Pons (tissue), 1 donor: ENCODE measurements at regions not wholly inside any gene's neighbourhood (a gene's known extent, or its start where the extent isn't known, plus 50 kb on each side); places are given as distances from the start of the nearest gene placed in this dataset.
"Not testable (repeated sequence)": the region's sequence is repeated elsewhere in the genome, so short reads cannot be mapped to it uniquely, and the experiment has no call there.

Experiments used
- DNase-seq: peaks from one replicate; pipeline ENCODE4 v3.0.0-alpha.2; 2016; ENCODE audit warnings: low spot score

- DNase-seq = no peak
Measured at GRCh38 chr4:188437535-188437934, 298.3 kb downstream of the TRIML1 start.

GRCh38 chr4:188438391-188438824 is 299.2 kb downstream of the TRIML1 start:
- not testable (repeated sequence) for DNase-seq

DNA sequence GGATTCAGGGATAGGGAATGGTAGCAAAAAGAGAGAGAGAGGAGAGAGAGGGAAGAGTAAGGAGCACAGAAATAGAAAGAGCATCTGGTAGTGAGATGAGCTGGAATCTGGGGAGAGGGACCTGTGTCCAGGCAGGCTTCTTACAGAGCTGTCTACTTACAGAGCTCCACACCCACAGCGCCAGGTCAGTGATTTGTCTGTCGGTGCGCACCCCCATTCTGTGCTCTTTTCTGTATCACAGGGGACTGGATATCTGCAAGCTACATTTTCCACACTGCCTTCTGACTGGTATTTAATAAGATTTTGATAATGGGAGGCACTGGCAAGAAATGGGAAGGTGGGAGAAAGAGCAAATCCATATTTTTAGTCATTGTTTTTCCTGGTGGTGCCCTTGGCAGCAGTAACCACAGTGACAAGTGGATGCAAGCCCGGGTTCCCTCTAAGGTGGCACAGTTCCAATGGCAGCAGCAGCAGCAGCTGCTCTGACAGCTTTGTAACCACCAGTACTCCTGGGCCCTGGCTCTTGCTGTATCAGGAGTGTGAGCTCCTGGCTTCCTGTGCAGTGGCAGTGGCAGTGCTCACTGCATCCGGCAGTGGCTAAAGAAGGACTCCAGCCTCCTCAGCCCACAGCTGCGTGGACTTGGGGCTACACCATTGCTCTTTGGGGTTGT is 300.5 kb downstream of the TRIML1 start:
- DNase-seq = peak; percentile 70

- no peak for DNase-seq
Measured at GRCh38 chr4:188444500-188444899, 305.3 kb downstream of the TRIML1 start.

GRCh38 chr4:188448996-188449395 is 309.8 kb downstream of the TRIML1 start:
- DNase-seq = not testable (repeated sequence)

DNA sequence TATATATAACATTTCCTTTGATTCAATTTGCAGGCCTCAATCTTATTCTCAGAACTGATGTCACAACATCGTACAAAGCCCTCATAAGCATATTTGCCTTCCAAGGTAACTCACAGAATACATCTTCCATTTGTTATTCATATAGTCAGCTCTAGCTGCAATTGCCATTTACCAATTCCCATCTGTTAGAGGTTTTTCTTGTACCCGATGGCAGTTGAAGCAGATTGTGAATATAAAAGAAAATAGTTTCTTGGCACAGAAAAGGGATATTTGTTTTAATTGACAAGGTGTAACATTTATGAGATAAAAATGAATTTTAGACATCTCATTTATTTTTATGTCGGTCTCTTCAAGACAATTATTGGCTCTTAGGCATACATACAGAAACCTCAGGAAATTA is 311.3 kb downstream of the TRIML1 start:
- no peak for DNase-seq

GRCh38 chr4:188452097-188452496 is 312.9 kb downstream of the TRIML1 start:
- no peak for DNase-seq

- no peak for DNase-seq
Measured at GRCh38 chr4:188454575-188454974, 315.3 kb downstream of the TRIML1 start.

- no peak for DNase-seq
Measured at GRCh38 chr4:188455062-188455752, 316.0 kb downstream of the TRIML1 start.

DNA sequence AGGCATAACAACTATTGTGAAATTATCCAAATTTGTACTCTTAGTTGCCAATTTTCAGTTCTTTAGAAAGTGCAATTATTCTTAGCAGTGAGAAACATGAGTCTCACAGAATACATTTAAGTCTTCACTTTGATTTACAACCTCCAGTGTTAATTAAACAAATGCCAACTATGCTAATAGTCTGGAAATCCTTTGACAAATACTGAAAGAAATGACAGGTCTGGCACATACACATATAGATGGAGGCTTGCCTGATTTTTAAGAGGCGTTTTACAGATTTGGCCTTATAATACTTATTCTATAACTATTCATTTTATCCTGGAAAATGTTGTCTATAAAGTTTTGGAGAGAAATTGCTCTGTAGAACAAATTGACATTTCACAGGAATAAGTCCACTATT is 320.1 kb downstream of the TRIML1 start:
- no peak for DNase-seq

DNA sequence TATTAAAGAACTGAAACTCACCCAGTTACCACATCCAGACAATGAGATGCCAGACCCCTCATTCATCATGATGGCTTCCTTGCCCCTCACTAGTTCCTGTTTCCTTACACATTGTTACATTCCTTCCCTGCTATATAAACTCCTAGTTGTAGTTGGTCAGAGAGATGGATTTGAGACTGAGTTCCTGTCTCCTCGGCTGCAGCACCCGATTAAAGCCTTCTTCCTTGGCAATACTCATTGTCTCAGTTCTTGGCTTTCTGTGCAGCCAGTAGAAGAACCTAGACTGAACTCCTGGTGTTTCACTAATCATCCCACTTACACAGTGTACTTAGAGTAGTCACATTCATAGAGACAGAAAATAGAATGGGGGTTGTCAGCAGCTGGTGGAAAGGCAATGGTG is 324.7 kb downstream of the TRIML1 start:
- no peak for DNase-seq

DNA sequence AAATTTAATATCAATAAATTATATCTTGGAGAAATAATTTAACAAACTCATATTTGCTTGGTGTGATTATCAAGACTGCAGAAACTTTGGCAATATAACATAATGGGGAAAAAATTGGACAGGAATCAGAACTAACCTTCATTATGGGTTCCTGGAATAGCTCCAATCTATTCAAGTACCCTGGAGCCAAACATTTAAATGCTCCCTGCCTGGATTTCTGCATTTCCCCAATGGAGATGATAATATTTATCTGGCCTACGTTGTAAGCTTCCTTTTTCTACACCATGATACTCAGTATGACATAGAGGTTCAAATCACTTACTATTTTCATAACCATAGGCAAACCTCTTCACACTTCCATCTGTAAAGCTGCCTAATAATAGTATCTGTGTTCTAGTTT is 326.8 kb downstream of the TRIML1 start:
- DNase-seq = no peak

DNA sequence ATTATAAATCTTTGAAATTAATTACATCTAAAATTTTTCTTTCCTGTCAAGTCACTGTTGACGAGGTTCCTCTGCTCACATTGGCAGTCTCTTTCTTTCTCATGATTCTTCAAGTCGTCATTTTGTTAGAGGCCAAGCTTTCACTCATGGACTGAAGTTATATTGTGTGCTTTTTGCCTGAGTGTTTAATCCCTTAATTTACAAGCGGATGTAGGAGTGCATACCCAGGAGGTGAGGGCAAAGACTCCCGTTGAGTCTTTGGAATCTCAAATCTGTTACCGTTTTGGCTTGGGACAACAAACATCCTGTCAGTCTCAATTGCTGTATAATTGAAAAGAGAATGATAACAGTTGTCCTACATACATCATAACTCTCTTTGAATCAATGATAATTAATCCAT is 345.0 kb downstream of the TRIML1 start:
- DNase-seq = no peak

DNA sequence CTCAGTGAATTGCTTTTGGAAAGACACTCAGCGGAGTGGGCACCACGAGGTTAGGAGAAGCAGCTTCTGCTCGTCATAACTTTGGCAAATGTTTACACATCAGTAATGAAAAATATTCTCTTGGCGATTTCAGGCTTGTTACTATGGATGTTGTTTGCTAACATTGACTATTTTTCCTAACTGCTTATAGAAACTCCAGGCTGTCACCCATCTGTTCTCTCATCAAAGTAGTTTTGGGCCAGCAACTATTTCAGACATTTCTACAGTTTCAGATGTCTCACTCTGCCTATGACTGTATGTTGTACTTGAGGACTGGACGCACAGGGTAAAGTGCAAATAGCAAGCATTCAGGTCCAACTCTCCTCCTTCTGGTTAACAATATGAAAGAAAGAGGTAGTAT is 346.7 kb downstream of the TRIML1 start:
- DNase-seq = no peak

GRCh38 chr4:188492886-188493285 is 353.6 kb downstream of the TRIML1 start:
- no peak for DNase-seq

DNA sequence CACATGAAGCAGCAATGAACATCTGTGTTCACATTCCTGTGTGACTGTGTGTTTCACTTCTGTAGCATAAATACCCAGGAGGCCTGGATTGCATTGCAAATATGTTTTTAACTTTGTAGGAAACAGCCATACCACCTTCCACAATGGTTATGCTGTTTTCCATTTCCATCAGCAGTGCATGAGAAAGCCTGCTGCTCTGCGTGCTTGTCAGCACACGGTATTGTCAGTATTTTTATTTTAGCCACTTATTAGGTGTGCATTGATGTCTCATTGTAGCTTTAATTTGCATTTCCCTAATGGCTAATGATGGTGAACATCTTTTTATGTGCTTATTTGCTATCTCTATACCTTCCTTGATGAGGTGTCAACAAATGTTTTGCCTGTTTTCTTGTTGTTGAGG is 355.9 kb downstream of the TRIML1 start:
- DNase-seq = no peak

DNA sequence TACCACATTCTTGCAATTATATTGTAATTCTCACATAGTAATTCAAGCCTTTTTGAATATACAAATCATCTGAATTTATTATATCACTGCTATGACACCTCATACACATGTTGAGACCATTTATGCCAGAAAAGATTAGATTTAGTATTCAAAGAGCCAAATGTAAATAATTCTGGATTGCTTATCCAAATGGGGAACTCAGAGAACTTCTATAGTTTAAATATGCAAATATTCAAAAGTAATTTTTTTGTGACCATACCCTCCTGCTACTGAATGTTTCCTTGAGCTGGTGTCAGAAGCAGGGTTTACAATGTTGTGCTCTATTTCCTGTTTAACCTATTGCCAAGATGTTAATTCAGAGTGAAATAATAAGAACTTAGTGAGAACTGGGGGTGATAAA is 372.2 kb downstream of the TRIML1 start:
- no peak for DNase-seq

DNA sequence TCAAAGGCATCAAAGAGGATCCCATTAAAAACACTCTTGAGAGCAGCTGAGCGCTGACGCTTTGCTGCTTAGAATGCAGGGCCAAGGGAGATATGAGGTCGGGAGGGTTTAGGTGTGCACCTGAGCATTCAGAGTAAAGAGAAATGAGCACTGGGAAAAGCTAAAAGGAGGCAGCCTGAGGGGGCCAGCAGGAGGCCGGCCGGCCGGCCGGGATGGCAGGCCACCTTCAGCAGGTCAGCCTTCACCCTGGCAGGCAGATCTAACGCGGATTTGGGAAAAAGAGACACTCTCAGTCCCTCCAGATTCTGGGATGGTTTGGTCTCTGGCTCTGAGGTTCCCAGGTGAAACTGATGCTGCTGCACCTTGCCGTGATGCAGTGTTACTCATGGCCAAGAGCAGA is 393.5 kb downstream of the TRIML1 start:
- no peak for DNase-seq

DNA sequence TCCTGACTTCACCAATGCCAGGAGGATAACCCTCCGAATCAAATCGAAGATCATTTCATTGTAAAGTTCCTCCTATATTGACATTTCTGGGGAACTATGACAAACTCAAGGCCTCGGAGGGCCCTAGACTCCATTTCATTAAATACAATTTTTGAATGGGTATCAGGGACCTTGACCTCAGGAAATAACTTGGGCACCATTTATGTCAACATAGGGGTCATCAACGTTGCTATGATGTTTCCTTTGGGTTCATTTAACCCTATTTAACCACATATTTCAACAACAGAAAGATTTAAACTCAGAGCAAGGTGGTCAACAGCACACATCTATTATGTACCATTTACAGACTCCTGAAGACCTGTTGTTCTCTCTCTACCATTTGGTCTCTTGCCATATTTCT is 395.1 kb downstream of the TRIML1 start:
- DNase-seq = no peak

DNA sequence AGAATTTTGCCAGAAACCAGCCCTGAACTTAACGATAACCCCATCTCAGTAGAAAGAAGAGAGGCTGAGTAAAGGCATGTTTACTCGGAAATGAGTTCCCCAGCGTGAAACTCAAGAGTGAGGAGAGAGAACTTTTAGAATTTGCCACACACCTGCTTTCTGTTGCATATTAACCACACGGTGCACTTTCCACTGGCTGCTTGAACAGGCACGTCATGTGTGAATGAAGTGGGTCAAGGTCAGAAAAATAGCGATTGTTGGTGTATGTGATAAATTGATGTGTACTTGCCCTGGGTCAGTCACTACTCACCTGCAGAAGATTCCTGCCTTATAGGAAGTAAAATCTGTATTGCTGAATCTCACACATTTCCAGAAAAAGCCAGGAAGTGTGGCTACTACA is 395.7 kb downstream of the TRIML1 start:
- no peak for DNase-seq

GRCh38 chr4:188536826-188537225 is 397.6 kb downstream of the TRIML1 start:
- no peak for DNase-seq

DNA sequence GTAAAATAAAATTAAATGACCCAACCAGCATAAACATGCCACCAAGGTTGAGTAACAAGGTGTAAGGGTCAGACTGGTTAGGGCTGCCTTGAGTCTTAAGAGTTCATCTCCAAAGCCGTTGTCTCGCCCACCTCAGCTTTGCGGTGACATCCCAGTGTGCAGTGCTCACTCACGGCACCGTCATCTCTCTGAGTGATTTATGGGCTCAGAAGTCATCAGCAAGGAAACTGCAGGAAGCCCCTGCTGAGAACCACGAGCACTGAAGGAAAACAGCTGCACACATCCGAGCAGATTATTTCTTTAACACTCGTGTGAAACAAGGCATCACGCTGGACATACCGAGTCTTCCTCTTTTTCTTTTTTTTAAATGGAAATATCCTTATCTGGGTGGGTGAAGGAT is 411.1 kb downstream of the TRIML1 start:
- no peak for DNase-seq

GRCh38 chr4:188551156-188551555 is 411.9 kb downstream of the TRIML1 start:
- DNase-seq = no peak

DNA sequence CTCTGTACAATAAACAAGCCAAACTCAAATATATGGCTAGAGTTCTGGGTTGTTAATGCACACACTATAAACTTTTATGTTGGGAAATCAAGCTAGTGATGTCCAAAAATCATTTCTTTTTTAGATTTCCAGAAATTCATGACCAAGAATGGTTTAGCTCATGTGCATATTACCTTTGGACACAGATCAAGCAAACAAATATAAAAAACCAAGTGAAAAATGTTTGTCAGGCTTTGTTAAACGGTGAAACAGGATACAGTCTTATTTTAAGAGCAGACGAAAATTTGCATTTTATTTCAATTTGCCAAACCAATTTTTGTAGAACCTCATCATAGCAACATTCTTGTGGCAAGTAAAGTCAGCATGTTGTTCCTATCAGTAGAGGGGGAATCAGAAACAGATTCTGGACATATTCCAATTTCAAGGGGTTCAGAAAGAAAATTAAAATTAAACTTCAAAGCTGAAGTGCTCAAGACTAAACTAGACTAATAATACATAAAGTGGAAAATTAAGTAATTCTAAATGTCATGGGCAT is 413.6 kb downstream of the TRIML1 start:
- DNase-seq = no peak
